ENCODE measurements at regions not wholly inside any gene's neighbourhood (a gene's known extent, or its start where the extent isn't known, plus 50 kb on each side); places are given as distances from the start of the nearest gene placed in this dataset.
"Not testable (repeated sequence)": the region's sequence is repeated elsewhere in the genome, so short reads cannot be mapped to it uniquely, and the experiment has no call there.

- not testable (repeated sequence) for DNase-seq
These were observed 270.4 kb upstream of the PLCXD1 start for GRCh38 chrX:10469-11458.

DNA sequence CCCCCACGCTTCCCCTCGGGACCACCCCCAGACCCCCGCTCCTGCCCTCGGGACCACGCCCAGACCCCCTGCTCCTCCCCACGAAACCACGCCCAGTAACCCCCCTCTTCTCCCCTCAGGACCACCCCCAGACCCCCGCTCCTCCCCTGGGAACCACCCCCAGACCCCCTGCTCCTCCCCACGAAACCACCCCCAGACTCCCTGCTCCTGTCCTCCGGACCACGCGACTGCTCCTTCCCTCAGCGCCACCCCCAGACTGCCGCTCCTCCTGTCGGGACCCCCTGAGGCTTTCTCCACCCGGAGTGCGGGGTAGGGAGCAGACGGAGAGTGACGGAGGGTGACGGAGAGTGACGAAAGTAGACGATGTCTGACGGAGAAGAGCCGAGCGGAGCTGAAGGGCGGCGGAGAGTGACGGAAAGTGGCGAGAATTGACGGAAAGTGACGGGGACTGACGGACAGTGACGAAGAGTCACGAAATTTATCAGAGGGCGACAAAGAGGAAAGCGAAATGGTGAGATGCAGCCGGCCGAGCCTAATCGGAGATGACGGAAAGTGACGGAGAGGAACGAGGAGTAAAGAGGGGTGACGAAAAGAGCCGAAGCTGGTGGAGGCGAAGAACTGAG lies 267.2 kb upstream of the PLCXD1 start:
- DNase-seq = not testable (repeated sequence)

- DNase-seq = not testable (repeated sequence)
These were observed 266.7 kb upstream of the PLCXD1 start for GRCh38 chrX:14452-14851.

DNA sequence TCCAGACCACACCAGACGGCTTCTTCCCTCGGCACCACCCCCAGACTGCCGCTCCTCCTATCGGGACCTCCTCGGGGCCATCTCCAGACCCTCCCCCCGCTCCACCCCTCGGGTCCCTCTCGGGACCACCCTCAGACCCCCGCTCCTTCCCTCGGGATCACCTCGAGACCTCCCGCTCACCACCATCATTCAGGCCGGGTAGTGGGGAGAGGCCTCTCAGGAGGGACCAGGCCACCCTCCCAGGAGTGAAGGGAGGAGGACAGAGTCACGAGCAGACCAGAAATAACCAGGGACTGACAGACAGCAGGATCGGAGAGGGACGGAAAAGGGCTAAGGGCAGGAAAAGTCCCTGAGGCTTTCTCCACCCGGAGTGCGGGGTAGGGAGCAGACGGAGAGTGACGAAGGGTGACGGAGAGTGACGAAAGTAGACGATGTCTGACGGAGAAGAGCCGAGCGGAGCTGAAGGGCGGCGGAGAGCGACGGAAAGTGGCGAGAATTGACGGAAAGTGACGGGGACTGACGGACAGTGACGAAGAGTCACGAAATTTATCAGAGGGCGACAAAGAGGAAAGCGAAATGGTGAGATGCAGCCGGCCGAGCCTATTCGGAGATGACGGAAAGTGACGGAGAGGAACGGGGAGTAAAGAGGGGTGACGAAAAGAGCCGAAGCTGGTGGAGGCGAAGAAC lies 262.3 kb upstream of the PLCXD1 start:
- DNase-seq = not testable (repeated sequence)

DNA sequence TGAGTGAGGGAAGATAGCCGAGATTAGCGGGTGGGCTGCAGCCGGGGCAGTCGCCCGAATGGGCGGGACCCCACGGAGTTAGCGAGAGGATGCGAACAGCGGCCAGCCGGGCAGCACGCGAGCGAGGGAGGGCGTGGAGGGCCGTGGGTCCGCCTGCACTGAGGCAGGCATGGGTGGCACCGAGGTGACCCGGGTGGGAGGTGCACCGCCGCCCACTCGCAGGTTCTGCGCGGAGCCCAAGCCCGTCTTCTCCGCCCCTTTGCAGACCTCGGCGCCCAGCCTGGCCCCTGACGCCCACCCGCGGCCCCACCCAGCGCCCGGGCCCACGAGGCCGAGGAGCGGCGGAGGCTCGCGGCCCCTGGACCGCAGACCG lies 261.7 kb upstream of the PLCXD1 start:
- DNase-seq = not testable (repeated sequence)

GRCh38 chrX:19912-20571 lies 261.1 kb upstream of the PLCXD1 start:
- peak; percentile 34 for DNase-seq

DNA sequence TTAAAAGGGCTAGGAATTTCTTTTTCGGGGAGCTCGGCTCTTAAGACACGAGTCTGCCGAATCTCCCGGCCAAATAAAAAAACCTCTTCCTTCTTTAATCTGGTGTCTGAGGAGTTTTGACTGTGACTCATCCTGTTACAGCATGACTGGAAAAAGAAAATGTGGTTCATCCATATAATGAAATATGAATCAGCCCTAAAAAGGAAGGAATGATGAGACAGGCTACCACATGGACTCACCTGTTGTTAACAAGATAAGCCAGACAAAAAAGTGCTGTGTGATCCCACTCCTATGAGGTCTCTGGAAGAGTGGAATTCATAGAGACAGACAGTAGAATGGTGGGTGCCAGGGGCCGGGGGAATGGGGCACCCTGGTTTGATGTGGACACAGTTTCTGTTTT lies 257.0 kb upstream of the PLCXD1 start:
- not testable (repeated sequence) for DNase-seq

Measured in hematopoietic multipotent progenitor cell treated with erythropoietin and hydrocortisone succinate and interleukin-3 and kit ligand, for 4 days (in vitro differentiated cells).